ENCODE measurements at regions not wholly inside any gene's neighbourhood (a gene's known extent, or its start where the extent isn't known, plus 50 kb on each side); places are given as distances from the start of the nearest gene placed in this dataset.

GRCh38 chr18:11498821-11499220, 110.6 kb upstream of the SLC35G4 start:
- DNase-seq, result no peak
- no peaks in the 10 kb centered on the region for H3K4me1 ChIP-seq (ENCODE audit: control extremely low read depth in 1 of 4, control insufficient read depth in 4 of 4, insufficient read depth in 4 of 4, low read length in 3 of 4)
- H3K9me3 ChIP-seq (ENCODE audit: control extremely low read depth in 1 of 5, control insufficient read depth in 4 of 5, insufficient read depth in 2 of 5, low read depth in 1 of 5, low read length in 4 of 5), result no peaks in the 10 kb centered on the region
- H3K27me3 ChIP-seq (replicated peaks in 2 of 5; ENCODE audit: control insufficient read depth in 4 of 5, insufficient read depth in 5 of 5, low read length in 4 of 5), result peaks cover 0 to 3% (median 0%) of the 10 kb centered on the region in 5 experiments
- ChIA-PET CTCF (no interaction called here), POLR2A (no interaction called here)
- H3K4me3 ChIP-seq (ENCODE audit: control insufficient read depth in 1 of 7, extremely low read depth in 1 of 7, insufficient read depth in 4 of 7, low read depth in 2 of 7, low read length in 6 of 7), result no peak overlapping the region
- H3K36me3 ChIP-seq (ENCODE audit: control insufficient read depth in 4 of 4, insufficient read depth in 4 of 4, low read length in 3 of 4), result no peaks in the 10 kb centered on the region
- no peak overlapping the region for H3K27ac ChIP-seq (ENCODE audit: insufficient read depth in 1 of 2, low read depth in 1 of 2, low read length in 2 of 2, poor library complexity in 1 of 2, severe bottlenecking in 2 of 2)
- 100% methylated on average over 1 of the region's 1 CpG for WGBS (ENCODE audit: insufficient coverage)

DNA sequence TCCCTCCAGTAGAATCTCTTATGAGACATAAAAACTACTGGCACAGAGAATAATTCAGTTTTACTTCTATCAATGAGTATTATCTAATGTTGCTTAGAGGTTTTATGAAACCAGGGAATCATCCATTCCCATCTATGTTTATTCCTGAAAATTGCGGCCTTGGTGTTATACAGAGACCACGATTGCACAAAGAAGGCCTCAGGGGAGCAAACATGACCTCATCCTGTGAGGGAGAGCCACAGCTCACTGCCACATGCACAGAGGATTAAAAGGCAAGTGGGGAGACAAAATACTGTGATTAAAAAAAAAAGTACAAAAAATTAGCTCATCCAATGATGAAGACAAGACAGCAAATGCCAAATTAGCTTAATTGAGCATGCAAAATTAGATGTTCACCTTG, 111.8 kb upstream of the SLC35G4 start:
- peaks cover 0 to 3% (median 0%) of the 10 kb centered on the region in 5 experiments for H3K27me3 ChIP-seq (replicated peaks in 2 of 5; ENCODE audit: control insufficient read depth in 4 of 5, insufficient read depth in 5 of 5, low read length in 4 of 5)
- no peaks in the 10 kb centered on the region for H3K9me3 ChIP-seq (ENCODE audit: control extremely low read depth in 1 of 5, control insufficient read depth in 4 of 5, insufficient read depth in 2 of 5, low read depth in 1 of 5, low read length in 4 of 5)
- no peak overlapping the region for H3K27ac ChIP-seq (ENCODE audit: insufficient read depth in 1 of 2, low read depth in 1 of 2, low read length in 2 of 2, poor library complexity in 1 of 2, severe bottlenecking in 2 of 2)
- H3K4me3 ChIP-seq (ENCODE audit: control insufficient read depth in 1 of 7, extremely low read depth in 1 of 7, insufficient read depth in 4 of 7, low read depth in 2 of 7, low read length in 6 of 7), result no peak overlapping the region
- CTCF ChIA-PET, result no interaction called here
- no peaks in the 10 kb centered on the region for H3K36me3 ChIP-seq (ENCODE audit: control insufficient read depth in 4 of 4, insufficient read depth in 4 of 4, low read length in 3 of 4)
- POLR2A ChIA-PET, result no interaction called here
- 92% methylated on average over 2 of the region's 2 CpGs for WGBS (ENCODE audit: insufficient coverage)
- H3K4me1 ChIP-seq (ENCODE audit: control extremely low read depth in 1 of 4, control insufficient read depth in 4 of 4, insufficient read depth in 4 of 4, low read length in 3 of 4), result no peaks in the 10 kb centered on the region
- DNase-seq, result no peak

GRCh38 chr18:11496526-11497172, 112.7 kb upstream of the SLC35G4 start:
- POLR2A ChIA-PET, result no interaction called here
- H3K4me1 ChIP-seq (ENCODE audit: control extremely low read depth in 1 of 4, control insufficient read depth in 4 of 4, insufficient read depth in 4 of 4, low read length in 3 of 4), result no peaks in the 10 kb centered on the region
- no peak overlapping the region for H3K4me3 ChIP-seq (ENCODE audit: control insufficient read depth in 1 of 7, extremely low read depth in 1 of 7, insufficient read depth in 4 of 7, low read depth in 2 of 7, low read length in 6 of 7)
- no peak overlapping the region for H3K27ac ChIP-seq (ENCODE audit: insufficient read depth in 1 of 2, low read depth in 1 of 2, low read length in 2 of 2, poor library complexity in 1 of 2, severe bottlenecking in 2 of 2)
- H3K36me3 ChIP-seq (ENCODE audit: control insufficient read depth in 4 of 4, insufficient read depth in 4 of 4, low read length in 3 of 4), result no peaks in the 10 kb centered on the region
- CTCF ChIA-PET, result no interaction called here
- 100% methylated on average over 1 of the region's 6 CpGs for WGBS (ENCODE audit: insufficient coverage)
- DNase-seq, result no peak
- H3K27me3 ChIP-seq (replicated peaks in 2 of 5; ENCODE audit: control insufficient read depth in 4 of 5, insufficient read depth in 5 of 5, low read length in 4 of 5), result peaks cover 0 to 3% (median 0%) of the 10 kb centered on the region in 5 experiments
- no peaks in the 10 kb centered on the region for H3K9me3 ChIP-seq (ENCODE audit: control extremely low read depth in 1 of 5, control insufficient read depth in 4 of 5, insufficient read depth in 2 of 5, low read depth in 1 of 5, low read length in 4 of 5)

GRCh38 chr18:11495441-11495840, 114.0 kb upstream of the SLC35G4 start:
- CTCF ChIA-PET, result no interaction called here

DNA sequence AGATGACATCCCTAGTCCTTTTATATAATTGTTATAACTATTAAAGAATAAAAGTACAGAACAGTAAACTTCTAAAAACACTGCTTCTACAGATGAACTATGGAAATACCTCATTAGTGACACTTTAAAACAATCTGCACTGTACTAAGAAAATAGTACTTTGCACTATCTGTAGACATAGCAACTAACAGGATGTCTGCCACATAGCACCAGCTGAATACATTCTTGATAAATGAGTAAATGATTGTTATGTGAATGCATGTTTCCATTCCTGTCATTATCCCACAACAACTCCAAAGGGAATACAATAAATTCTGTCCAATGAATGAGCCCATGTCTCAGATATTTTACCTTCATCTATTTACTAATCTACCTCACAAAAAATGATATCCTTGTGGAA, 115.3 kb upstream of the SLC35G4 start:
- Histone ChIP-seq H3K27ac (ENCODE audit: insufficient read depth in 1 of 2, low read depth in 1 of 2, low read length in 2 of 2, poor library complexity in 1 of 2, severe bottlenecking in 2 of 2) (no peak overlapping the region), H3K27me3 (replicated peaks in 2 of 5; ENCODE audit: control insufficient read depth in 4 of 5, insufficient read depth in 5 of 5, low read length in 4 of 5) (no peaks in the 10 kb centered on the region), H3K4me1 (ENCODE audit: control extremely low read depth in 1 of 4, control insufficient read depth in 4 of 4, insufficient read depth in 4 of 4, low read length in 3 of 4) (no peaks in the 10 kb centered on the region), H3K9me3 (ENCODE audit: control extremely low read depth in 1 of 5, control insufficient read depth in 4 of 5, insufficient read depth in 2 of 5, low read depth in 1 of 5, low read length in 4 of 5) (peaks cover 0 to 2% (median 0%) of the 10 kb centered on the region in 5 experiments), H3K4me3 (ENCODE audit: control insufficient read depth in 1 of 7, extremely low read depth in 1 of 7, insufficient read depth in 4 of 7, low read depth in 2 of 7, low read length in 6 of 7) (no peak overlapping the region), H3K36me3 (ENCODE audit: control insufficient read depth in 4 of 4, insufficient read depth in 4 of 4, low read length in 3 of 4) (no peaks in the 10 kb centered on the region)
- DNase-seq, result no peak
- ChIA-PET CTCF (no interaction called here), POLR2A (no interaction called here)

More at GRCh38 chr18:11495441-11495840, 114.0 kb upstream of the SLC35G4 start:
- Histone ChIP-seq H3K36me3 (ENCODE audit: control insufficient read depth in 4 of 4, insufficient read depth in 4 of 4, low read length in 3 of 4) (no peaks in the 10 kb centered on the region), H3K27ac (ENCODE audit: insufficient read depth in 1 of 2, low read depth in 1 of 2, low read length in 2 of 2, poor library complexity in 1 of 2, severe bottlenecking in 2 of 2) (no peak overlapping the region), H3K4me1 (ENCODE audit: control extremely low read depth in 1 of 4, control insufficient read depth in 4 of 4, insufficient read depth in 4 of 4, low read length in 3 of 4) (no peaks in the 10 kb centered on the region), H3K27me3 (replicated peaks in 2 of 5; ENCODE audit: control insufficient read depth in 4 of 5, insufficient read depth in 5 of 5, low read length in 4 of 5) (peaks cover 0 to 3% (median 0%) of the 10 kb centered on the region in 5 experiments), H3K4me3 (ENCODE audit: control insufficient read depth in 1 of 7, extremely low read depth in 1 of 7, insufficient read depth in 4 of 7, low read depth in 2 of 7, low read length in 6 of 7) (no peak overlapping the region), H3K9me3 (ENCODE audit: control extremely low read depth in 1 of 5, control insufficient read depth in 4 of 5, insufficient read depth in 2 of 5, low read depth in 1 of 5, low read length in 4 of 5) (no peaks in the 10 kb centered on the region)
- WGBS (ENCODE audit: insufficient coverage), result 98% methylated on average over 6 of the region's 6 CpGs
- POLR2A ChIA-PET, result no interaction called here
- no peak for DNase-seq

GRCh38 chr18:11489266-11489899, 120.0 kb upstream of the SLC35G4 start:
- no peak overlapping the region for H3K4me3 ChIP-seq (ENCODE audit: control insufficient read depth in 1 of 7, extremely low read depth in 1 of 7, insufficient read depth in 4 of 7, low read depth in 2 of 7, low read length in 6 of 7)
- peaks cover 0 to 2% (median 0%) of the 10 kb centered on the region in 5 experiments for H3K9me3 ChIP-seq (ENCODE audit: control extremely low read depth in 1 of 5, control insufficient read depth in 4 of 5, insufficient read depth in 2 of 5, low read depth in 1 of 5, low read length in 4 of 5)
- H3K27ac ChIP-seq (ENCODE audit: insufficient read depth in 1 of 2, low read depth in 1 of 2, low read length in 2 of 2, poor library complexity in 1 of 2, severe bottlenecking in 2 of 2), result no peak overlapping the region
- no peaks in the 10 kb centered on the region for H3K27me3 ChIP-seq (replicated peaks in 2 of 5; ENCODE audit: control insufficient read depth in 4 of 5, insufficient read depth in 5 of 5, low read length in 4 of 5)
- no peak for DNase-seq
- CTCF ChIA-PET, result no interaction called here
- no peaks in the 10 kb centered on the region for H3K36me3 ChIP-seq (ENCODE audit: control insufficient read depth in 4 of 4, insufficient read depth in 4 of 4, low read length in 3 of 4)
- POLR2A ChIA-PET, result no interaction called here
- no peaks in the 10 kb centered on the region for H3K4me1 ChIP-seq (ENCODE audit: control extremely low read depth in 1 of 4, control insufficient read depth in 4 of 4, insufficient read depth in 4 of 4, low read length in 3 of 4)
- WGBS (ENCODE audit: insufficient coverage), result 94% methylated on average over 4 of the region's 4 CpGs

- Histone ChIP-seq H3K4me1 (ENCODE audit: control extremely low read depth in 1 of 4, control insufficient read depth in 4 of 4, insufficient read depth in 4 of 4, low read length in 3 of 4) (no peaks in the 10 kb centered on the region), H3K9me3 (ENCODE audit: control extremely low read depth in 1 of 5, control insufficient read depth in 4 of 5, insufficient read depth in 2 of 5, low read depth in 1 of 5, low read length in 4 of 5) (peaks cover 0 to 2% (median 0%) of the 10 kb centered on the region in 5 experiments), H3K36me3 (ENCODE audit: control insufficient read depth in 4 of 4, insufficient read depth in 4 of 4, low read length in 3 of 4) (no peaks in the 10 kb centered on the region), H3K4me3 (ENCODE audit: control insufficient read depth in 1 of 7, extremely low read depth in 1 of 7, insufficient read depth in 4 of 7, low read depth in 2 of 7, low read length in 6 of 7) (no peak overlapping the region), H3K27me3 (replicated peaks in 2 of 5; ENCODE audit: control insufficient read depth in 4 of 5, insufficient read depth in 5 of 5, low read length in 4 of 5) (no peaks in the 10 kb centered on the region), H3K27ac (ENCODE audit: insufficient read depth in 1 of 2, low read depth in 1 of 2, low read length in 2 of 2, poor library complexity in 1 of 2, severe bottlenecking in 2 of 2) (no peak overlapping the region)
- ChIA-PET POLR2A (no interaction called here), CTCF (no interaction called here)
- 95% methylated on average over 3 of the region's 3 CpGs for WGBS (ENCODE audit: insufficient coverage)
- DNase-seq, result no peak
These were observed 121.2 kb upstream of the SLC35G4 start for GRCh38 chr18:11488175-11488574.
